Smooth muscle cell (in vitro differentiated cells): ENCODE measurements at regions not wholly inside any gene's neighbourhood (a gene's known extent, or its start where the extent isn't known, plus 50 kb on each side); places are given as distances from the start of the nearest gene placed in this dataset. TPM values are rescaled to one million over a fixed set of nuclear protein-coding genes. Genes with fewer than 3 reads are reported as not detected.

Experiments
- DNase-seq: peaks from one replicate; lab custom pipeline; 2025; ENCODE audit not compliant: unreplicated experiment; lab: John Stamatoyannopoulos, UW
- H2AFZ ChIP-seq: fragments of 200-600 bp; sonication (generic); 2 replicates; pipeline ENCODE4 v1.6.0; 2016; ENCODE audit warnings: antibody characterized with exemption, low read depth, mild to moderate bottlenecking
- H3F3A ChIP-seq: fragments of 200-600 bp; sonication (generic); 2 replicates; pipeline ENCODE4 v1.6.0; 2017; ENCODE audit warnings: antibody characterized with exemption, low read depth
- H3K27ac ChIP-seq: fragments of 200-600 bp; sonication (generic); 2 replicates; pipeline ENCODE4 v1.5.1; 2016; ENCODE audit warnings: low read depth, mild to moderate bottlenecking
- H3K27me3 ChIP-seq: fragments of 200-600 bp; sonication (generic); 2 replicates; pipeline ENCODE4 v1.6.1; 2016; ENCODE audit warnings: low read depth, mild to moderate bottlenecking
- H3K36me3 ChIP-seq: fragments of 200-600 bp; sonication (generic); 2 replicates; pipeline ENCODE4 v1.5.1; 2016; ENCODE audit warnings: low read depth
- H3K4me1 ChIP-seq: fragments of 200-600 bp; sonication (generic); 2 replicates; pipeline ENCODE4 v1.5.1; 2016; ENCODE audit warnings: low read depth
- H3K4me2 ChIP-seq: fragments of 200-600 bp; sonication (generic); 2 replicates; pipeline ENCODE4 v1.6.0; 2016; ENCODE audit warnings: mild to moderate bottlenecking
- H3K4me3 ChIP-seq: fragments of 200-600 bp; sonication (generic); 2 replicates; pipeline ENCODE4 v1.5.1; 2016; ENCODE audit warnings: mild to moderate bottlenecking
- H3K79me2 ChIP-seq: fragments of 200-600 bp; sonication (generic); 2 replicates; pipeline ENCODE4 v1.6.0; 2016; ENCODE audit warnings: low read depth, mild to moderate bottlenecking
- H3K9ac ChIP-seq: fragments of 200-600 bp; sonication (generic); 2 replicates; pipeline ENCODE4 v1.6.0; 2016; ENCODE audit warnings: low read depth
- H3K9me3 ChIP-seq: fragments of 200-600 bp; sonication (generic); replicated peaks from 2 replicates; pipeline ENCODE4 v1.5.1; 2016; ENCODE audit warnings: low read depth
- H4K20me1 ChIP-seq: fragments of 200-600 bp; sonication (generic); 2 replicates; pipeline ENCODE4 v1.6.0; 2016; ENCODE audit warnings: low read depth
- WGBS: methylation state at CpG from one replicate; pipeline ENCODE4 v1.1.7; 2016; ENCODE audit warnings: low lambda C conversion rate; 5-methylcytosine and 5-hydroxymethylcytosine counted together
- small RNA-seq: library from RNA; depleted of rRNA; stranded (forward); fragments of <200 nt; gene quantifications from one replicate; pipeline ENCODE3, GENCODE V24; 2014
- TF ChIP-seq, protein P1 (sequence below): fragments of 200-600 bp; sonication (generic); IDR thresholded peaks from 2 replicates; pipeline ENCODE4 v1.5.1; 2017; ENCODE audit warnings: borderline replicate concordance, mild to moderate bottlenecking, antibody characterized with exemption; ENCODE audit not compliant: insufficient read depth, poor library complexity, severe bottlenecking

DNA sequence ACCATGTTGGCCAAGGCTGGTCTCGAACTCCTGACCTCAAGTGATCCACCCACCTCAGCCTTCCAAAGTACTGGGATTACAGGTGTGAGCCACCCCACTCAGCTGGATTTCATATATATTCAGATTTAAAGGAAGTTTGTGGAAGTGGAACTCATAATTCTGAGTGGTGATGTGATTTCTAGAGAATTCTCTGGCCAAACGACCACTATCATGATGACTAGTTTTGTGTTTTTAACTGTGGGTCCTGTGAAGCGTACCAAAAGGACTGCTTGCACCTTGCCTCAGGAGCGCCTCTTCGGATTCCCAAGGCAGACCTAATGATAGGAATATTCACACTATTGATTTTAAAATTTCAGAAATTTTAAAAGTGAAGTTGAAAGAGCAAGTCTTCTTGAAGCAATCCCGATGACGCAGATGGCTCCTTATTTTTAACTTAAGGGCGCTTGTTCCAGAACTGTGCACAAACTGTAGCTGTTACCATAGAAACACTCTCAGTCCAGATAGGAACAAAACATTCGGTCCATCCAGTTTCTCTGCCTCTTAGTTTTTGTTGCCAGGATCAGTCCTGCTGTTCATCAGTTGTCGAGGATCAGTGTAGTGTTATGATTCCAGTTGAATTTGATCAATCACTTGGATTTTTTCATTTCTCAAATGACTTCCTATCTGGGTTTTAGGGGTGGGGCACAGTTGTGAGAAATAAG is 51.7 kb upstream of the CLCN4 start:
- H3K4me2 ChIP-seq, result no peak overlapping the region
- no peaks in the 10 kb centered on the region for H4K20me1 ChIP-seq
- TF ChIP-seq, protein P1, sequence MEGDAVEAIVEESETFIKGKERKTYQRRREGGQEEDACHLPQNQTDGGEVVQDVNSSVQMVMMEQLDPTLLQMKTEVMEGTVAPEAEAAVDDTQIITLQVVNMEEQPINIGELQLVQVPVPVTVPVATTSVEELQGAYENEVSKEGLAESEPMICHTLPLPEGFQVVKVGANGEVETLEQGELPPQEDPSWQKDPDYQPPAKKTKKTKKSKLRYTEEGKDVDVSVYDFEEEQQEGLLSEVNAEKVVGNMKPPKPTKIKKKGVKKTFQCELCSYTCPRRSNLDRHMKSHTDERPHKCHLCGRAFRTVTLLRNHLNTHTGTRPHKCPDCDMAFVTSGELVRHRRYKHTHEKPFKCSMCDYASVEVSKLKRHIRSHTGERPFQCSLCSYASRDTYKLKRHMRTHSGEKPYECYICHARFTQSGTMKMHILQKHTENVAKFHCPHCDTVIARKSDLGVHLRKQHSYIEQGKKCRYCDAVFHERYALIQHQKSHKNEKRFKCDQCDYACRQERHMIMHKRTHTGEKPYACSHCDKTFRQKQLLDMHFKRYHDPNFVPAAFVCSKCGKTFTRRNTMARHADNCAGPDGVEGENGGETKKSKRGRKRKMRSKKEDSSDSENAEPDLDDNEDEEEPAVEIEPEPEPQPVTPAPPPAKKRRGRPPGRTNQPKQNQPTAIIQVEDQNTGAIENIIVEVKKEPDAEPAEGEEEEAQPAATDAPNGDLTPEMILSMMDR, result no peak
- no peaks in the 10 kb centered on the region for H3K79me2 ChIP-seq
- no peaks in the 10 kb centered on the region for H3K27me3 ChIP-seq
- no peaks in the 10 kb centered on the region for H3K36me3 ChIP-seq
- no peak overlapping the region for H3K4me3 ChIP-seq
- no peak overlapping the region for H3K9ac ChIP-seq
- WGBS, result 83% methylated on average over 10 of the region's 10 CpGs
- H2AFZ ChIP-seq, result no peak overlapping the region
- no peaks in the 10 kb centered on the region for H3K4me1 ChIP-seq
- peaks cover 4% of the 10 kb centered on the region for H3K9me3 ChIP-seq
- DNase-seq, result no peak
- H3K27ac ChIP-seq, result no peak overlapping the region
- H3F3A ChIP-seq, result peaks cover 3% of the 10 kb centered on the region

GRCh38 chrX:10106806-10107205 is 50.0 kb upstream of the CLCN4 start:
- DNase-seq, result no peak
- Histone ChIP-seq H3K27ac (no peak overlapping the region), H3K4me2 (no peak overlapping the region)

More at GRCh38 chrX:10106806-10107205, 50.0 kb upstream of the CLCN4 start:
- H3F3A ChIP-seq, result peaks cover 3% of the 10 kb centered on the region
- WGBS, result 72% methylated on average over 10 of the region's 10 CpGs
- no peaks in the 10 kb centered on the region for H3K4me1 ChIP-seq
- no peak overlapping the region for H2AFZ ChIP-seq
- TF ChIP-seq, protein P1, result no peak
- no peak overlapping the region for H3K9ac ChIP-seq
- no peak overlapping the region for H3K4me3 ChIP-seq
- no peaks in the 10 kb centered on the region for H3K27me3 ChIP-seq
- no peaks in the 10 kb centered on the region for H3K9me3 ChIP-seq
- H3K79me2 ChIP-seq, result no peaks in the 10 kb centered on the region
- no peaks in the 10 kb centered on the region for H3K36me3 ChIP-seq
- no peaks in the 10 kb centered on the region for H4K20me1 ChIP-seq

Small RNAs in the stretch of these regions (small RNA-seq; reads per million reads assigned to genes)
- not detected for gene RF00019
